Erythroblast (primary cell): ENCODE measurements at regions not wholly inside any gene's neighbourhood (a gene's known extent, or its start where the extent isn't known, plus 50 kb on each side); places are given as distances from the start of the nearest gene placed in this dataset.

Experiments
- GATA1 ChIP-seq: IDR thresholded peaks from 2 replicates; pipeline ENCODE4 v1.6.1; 2011; ENCODE audit warnings: low read depth, mild to moderate bottlenecking, control low read depth, low read length, moderate library complexity
- POLR2A ChIP-seq: IDR thresholded peaks from 2 replicates; pipeline ENCODE4 v1.6.1; 2011; ENCODE audit warnings: mild to moderate bottlenecking, low read length

DNA sequence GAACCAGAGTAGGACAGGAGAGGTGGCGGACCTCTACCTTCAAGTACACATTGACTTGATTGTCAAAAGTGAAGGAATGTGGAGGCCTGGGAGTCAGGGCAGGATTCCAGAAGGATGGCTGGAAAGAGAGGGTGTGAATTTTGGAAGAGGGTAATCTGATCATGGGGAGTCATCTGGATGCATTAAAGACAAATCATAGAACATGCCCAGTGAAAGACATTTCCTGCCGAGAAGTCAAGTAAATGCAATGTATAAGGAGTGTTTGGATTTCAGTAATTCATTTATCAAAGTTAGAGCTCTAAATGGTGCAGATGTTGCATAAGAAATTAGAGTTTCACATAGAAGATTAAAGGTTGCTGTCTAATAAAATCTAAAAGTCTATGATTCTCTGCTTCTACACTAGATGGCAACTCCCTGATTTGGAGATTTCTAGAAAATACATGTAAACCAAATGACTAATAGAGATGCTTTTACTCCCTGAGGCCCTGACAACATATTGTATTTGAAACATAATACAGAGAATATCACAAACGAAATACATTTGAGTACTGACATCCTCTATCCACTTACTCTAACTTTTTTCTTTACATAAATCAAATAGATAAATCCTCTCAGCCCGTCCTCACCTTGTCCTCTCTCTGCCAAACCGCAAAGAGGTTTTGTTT is 91.3 kb downstream of the KCNA5 start:
- TF ChIP-seq POLR2A (no peak), GATA1 (no peak)
